HEK293T (cell line): ENCODE measurements at regions not wholly inside any gene's neighbourhood (a gene's known extent, or its start where the extent isn't known, plus 50 kb on each side); places are given as distances from the start of the nearest gene placed in this dataset.

Experiments
- BHLHE40 ChIP-seq: fragments of 450-650 bp; IDR thresholded peaks from 2 replicates; pipeline ENCODE4 v1.6.1; 2016; ENCODE audit warnings: mild to moderate bottlenecking, moderate library complexity, borderline replicate concordance
- CTBP1 ChIP-seq: fragments of 450-650 bp; IDR thresholded peaks from 2 replicates; pipeline ENCODE4 v1.6.1; 2016; ENCODE audit warnings: borderline replicate concordance
- FOXA1 ChIP-seq: fragments of 450-650 bp; IDR thresholded peaks from 2 replicates; pipeline ENCODE4 v1.6.1; 2016; ENCODE audit warnings: mild to moderate bottlenecking
- FOXK2 ChIP-seq: fragments of 450-650 bp; IDR thresholded peaks from 2 replicates; pipeline ENCODE4 v1.6.1; 2016; ENCODE audit warnings: mild to moderate bottlenecking
- FOXM1 ChIP-seq: fragments of 450-650 bp; IDR thresholded peaks from 2 replicates; pipeline ENCODE4 v1.6.1; 2017; ENCODE audit warnings: mild to moderate bottlenecking, borderline replicate concordance
- HDGF ChIP-seq: fragments of 450-650 bp; IDR thresholded peaks from 2 replicates; pipeline ENCODE4 v1.6.1; 2017; ENCODE audit warnings: antibody characterized with exemption, borderline replicate concordance
- L3MBTL2 ChIP-seq: fragments of 450-650 bp; conservative IDR thresholded peaks from 2 replicates; pipeline ENCODE4 v1.6.1; 2016; ENCODE audit warnings: mild to moderate bottlenecking
- LEF1 ChIP-seq: fragments of 450-650 bp; IDR thresholded peaks from 2 replicates; pipeline ENCODE4 v1.6.1; 2017; ENCODE audit warnings: mild to moderate bottlenecking, borderline replicate concordance
- NFRKB ChIP-seq: fragments of 450-650 bp; IDR thresholded peaks from 2 replicates; pipeline ENCODE4 v1.6.1; 2016; ENCODE audit warnings: mild to moderate bottlenecking, moderate library complexity
- PKNOX1 ChIP-seq: fragments of 450-650 bp; IDR thresholded peaks from 2 replicates; pipeline ENCODE4 v1.6.1; 2016
- SP1 ChIP-seq: fragments of 450-650 bp; IDR thresholded peaks from 2 replicates; pipeline ENCODE4 v1.6.1; 2017
- SUZ12 ChIP-seq: fragments of 450-650 bp; IDR thresholded peaks from 2 replicates; pipeline ENCODE4 v1.6.1; 2016; ENCODE audit warnings: mild to moderate bottlenecking
- TARDBP ChIP-seq: fragments of 450-650 bp; IDR thresholded peaks from 2 replicates; pipeline ENCODE4 v1.6.1; 2016

GRCh38 chr6:147653631-147654030, 145.1 kb downstream of the SAMD5 start:
- TF ChIP-seq NFRKB, result no peak
- no peak for TF ChIP-seq LEF1
- TF ChIP-seq FOXM1, result no peak
- TF ChIP-seq TARDBP, result no peak
- no peak for TF ChIP-seq PKNOX1
- no peak for TF ChIP-seq HDGF
- TF ChIP-seq FOXK2, result no peak
- TF ChIP-seq BHLHE40, result no peak
- TF ChIP-seq SUZ12, result no peak
- no peak for TF ChIP-seq SP1
- no peak for TF ChIP-seq FOXA1
- no peak for TF ChIP-seq L3MBTL2
- TF ChIP-seq CTBP1, result no peak
